Epithelial cell of proximal tubule (primary cell): ENCODE measurements at regions not wholly inside any gene's neighbourhood (a gene's known extent, or its start where the extent isn't known, plus 50 kb on each side); places are given as distances from the start of the nearest gene placed in this dataset.
"Not testable (repeated sequence)": the region's sequence is repeated elsewhere in the genome, so short reads cannot be mapped to it uniquely, and the experiment has no call there.

ENCODE experiments used
- DNase-seq: peaks from one replicate; pipeline ENCODE4 v3.0.0-alpha.2; 2011; ENCODE audit warnings: low read depth
- H3K4me3 ChIP-seq: 2 replicates; pipeline ENCODE4 v1.5.1; 2011; ENCODE audit warnings: low read depth, mild to moderate bottlenecking, low read length
- TF ChIP-seq, protein P1 (sequence below): conservative IDR thresholded peaks from 2 replicates; pipeline ENCODE4 v1.5.1; 2012; ENCODE audit warnings: low read depth, mild to moderate bottlenecking, low read length

DNA sequence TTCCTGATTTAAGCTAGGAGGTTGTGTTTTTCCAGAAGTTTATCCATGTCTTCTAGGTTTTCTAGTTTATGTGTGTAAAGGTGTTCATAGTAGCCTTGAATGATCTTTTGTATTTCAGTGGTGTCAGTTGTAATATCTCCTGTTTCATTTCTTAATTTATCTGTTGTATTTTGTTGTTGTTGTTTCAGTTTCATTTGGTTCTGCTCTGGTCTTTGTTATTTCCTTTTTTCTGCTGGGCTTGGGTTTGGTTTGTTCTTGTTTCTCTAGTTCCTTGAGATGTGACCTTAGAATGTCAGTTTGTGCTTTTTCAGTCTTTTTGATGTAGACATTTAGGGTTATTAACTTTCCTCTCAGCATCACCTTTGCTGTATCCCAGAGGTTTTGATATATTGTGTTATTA, 62.8 kb downstream of the SCP2D1 start:
- not testable (repeated sequence) for H3K4me3 ChIP-seq, DNase-seq

DNA sequence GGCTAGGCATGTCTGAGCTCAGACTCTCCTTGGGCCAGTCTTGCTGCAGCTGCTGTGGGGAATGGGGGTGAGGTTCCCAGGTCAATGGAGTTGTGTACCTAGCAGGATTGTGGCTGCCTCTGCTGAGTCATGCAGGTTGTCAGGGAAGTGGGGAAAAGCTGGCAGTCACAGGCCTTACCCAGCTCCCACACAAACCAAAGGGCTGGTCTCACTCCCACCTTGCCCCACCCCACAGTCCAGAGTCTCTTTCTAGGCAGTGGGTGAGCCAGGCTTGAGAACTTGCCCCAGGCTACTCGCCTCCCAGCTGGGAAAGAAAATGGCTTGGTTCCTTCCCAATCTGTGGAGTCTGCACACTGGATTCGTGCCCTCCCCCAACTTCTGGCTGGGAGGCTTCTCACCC, 65.7 kb downstream of the SCP2D1 start:
- H3K4me3 ChIP-seq, result no peak overlapping the region
- TF ChIP-seq, protein P1, sequence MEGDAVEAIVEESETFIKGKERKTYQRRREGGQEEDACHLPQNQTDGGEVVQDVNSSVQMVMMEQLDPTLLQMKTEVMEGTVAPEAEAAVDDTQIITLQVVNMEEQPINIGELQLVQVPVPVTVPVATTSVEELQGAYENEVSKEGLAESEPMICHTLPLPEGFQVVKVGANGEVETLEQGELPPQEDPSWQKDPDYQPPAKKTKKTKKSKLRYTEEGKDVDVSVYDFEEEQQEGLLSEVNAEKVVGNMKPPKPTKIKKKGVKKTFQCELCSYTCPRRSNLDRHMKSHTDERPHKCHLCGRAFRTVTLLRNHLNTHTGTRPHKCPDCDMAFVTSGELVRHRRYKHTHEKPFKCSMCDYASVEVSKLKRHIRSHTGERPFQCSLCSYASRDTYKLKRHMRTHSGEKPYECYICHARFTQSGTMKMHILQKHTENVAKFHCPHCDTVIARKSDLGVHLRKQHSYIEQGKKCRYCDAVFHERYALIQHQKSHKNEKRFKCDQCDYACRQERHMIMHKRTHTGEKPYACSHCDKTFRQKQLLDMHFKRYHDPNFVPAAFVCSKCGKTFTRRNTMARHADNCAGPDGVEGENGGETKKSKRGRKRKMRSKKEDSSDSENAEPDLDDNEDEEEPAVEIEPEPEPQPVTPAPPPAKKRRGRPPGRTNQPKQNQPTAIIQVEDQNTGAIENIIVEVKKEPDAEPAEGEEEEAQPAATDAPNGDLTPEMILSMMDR, result no peak
- no peak for DNase-seq

DNA sequence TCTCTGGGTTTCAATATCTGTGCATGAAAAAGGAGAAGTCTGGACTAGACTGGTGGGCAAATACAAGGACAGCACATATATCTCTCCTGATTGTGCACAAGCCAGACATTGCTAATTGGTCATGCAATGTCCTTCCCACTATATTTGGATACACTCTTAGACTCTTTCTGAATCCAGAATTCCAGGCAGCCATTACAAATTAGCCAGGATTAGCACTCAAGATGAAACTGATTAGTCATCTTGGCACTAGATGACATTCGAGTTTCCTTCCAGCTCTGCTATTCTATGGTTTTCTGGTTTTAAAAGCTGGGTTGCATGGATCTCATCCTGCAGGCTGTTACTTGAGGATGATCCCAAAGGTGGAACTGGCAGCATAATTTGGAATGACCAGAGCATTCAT, 73.2 kb downstream of the SCP2D1 start:
- DNase-seq, result no peak
- TF ChIP-seq, protein P1, result no peak
- H3K4me3 ChIP-seq, result no peak overlapping the region

DNA sequence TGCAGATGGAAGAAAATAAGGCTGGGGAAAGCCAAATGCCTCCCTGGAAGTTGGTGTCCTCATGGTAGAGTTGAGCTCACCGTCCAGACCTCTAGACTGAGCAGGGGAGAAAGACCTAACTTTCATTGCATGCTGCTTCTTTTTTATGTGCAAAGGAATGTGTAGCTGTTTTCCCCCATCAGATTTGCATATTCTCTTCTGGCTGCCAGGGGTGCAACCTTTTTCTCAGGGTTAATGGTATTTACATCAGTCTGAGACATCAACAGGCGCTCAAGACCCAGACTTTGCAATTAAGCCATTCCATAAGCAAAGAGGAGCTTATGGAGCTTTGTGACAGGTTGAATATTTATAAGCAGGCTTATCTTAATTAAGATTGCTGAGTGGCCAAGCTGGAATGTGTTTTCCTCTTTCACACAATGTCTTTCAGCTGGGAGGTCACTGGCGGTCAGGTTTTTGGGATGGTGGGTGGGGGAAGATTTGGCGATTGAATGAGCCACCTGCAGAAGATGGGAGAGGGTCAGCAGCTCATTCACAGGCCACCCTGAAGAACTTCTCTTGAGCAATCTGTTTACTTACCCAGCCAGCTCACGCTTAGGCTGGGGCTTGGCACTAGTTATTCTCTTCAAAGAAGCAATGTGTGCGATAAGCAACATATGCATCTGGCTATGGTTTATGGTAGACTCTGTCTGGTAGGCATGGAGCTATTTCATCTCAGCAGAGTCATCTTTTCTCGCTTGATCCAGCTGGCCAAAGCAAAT, 88.6 kb downstream of the SCP2D1 start:
- no peak overlapping the region for H3K4me3 ChIP-seq
- DNase-seq, result no peak
- TF ChIP-seq, protein P1, result no peak

DNA sequence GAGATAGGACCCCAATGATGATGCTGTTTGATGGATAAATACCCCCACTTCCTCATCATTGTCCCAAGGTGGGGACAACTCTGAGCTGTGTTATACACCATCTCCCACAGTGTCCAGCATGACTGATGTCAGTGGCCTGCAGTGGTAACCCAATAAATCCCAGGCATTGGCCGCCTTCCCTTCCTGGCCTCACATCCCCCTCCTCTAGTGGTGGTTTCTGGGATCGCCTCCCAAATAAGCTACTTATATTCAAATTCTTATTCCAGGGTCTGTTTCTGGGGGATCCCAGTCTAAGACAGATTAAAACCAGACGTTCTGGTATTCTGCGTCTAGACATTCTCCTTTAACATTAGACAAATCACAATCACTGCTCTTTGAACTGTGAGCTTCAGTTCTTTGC, 90.6 kb downstream of the SCP2D1 start:
- TF ChIP-seq, protein P1, result no peak
- no peak for DNase-seq
- H3K4me3 ChIP-seq, result no peak overlapping the region

DNA sequence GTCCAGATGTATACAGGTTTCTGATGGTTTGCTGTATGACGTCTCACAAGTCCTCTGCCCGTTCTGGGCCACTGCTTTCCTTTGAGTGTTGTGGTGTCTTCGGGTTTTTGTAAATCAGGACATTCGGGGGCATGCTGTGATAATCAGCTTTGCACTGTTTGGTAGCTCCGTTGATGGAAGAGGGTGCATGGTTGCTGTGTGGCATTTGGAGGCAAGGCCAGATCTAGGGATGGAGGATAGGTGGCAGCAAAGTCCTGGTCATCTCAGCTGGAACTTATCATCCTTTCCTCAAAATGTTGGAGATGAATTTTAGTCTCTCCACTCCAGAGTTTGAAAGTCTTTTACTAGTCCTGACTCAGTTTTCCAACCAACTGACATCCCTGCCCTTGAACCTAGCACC, 91.0 kb downstream of the SCP2D1 start:
- DNase-seq, result no peak
- TF ChIP-seq, protein P1, result peak; percentile 27
- no peak overlapping the region for H3K4me3 ChIP-seq

DNA sequence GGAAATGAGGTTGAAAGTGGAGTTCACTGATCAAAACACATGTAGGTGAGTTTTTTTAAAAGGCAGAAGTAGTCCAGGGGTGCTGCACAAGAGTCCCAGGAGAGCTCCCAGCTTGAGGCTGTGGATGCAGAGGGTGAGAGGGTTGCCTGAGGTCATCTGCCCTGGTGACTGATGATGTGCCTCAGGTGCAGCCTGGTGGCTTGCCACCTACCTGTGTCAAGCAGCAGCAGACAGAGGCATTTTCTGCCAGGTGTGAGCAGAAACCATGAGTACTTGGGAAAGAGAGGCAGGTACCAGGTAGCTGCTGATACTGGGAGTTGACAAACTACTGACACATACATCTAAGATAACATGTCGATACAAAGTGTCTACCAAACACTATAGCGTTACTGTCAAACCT, 92.5 kb downstream of the SCP2D1 start:
- no peak for DNase-seq
- no peak overlapping the region for H3K4me3 ChIP-seq
- TF ChIP-seq, protein P1, result no peak
